H9 (cell line): ENCODE measurements at regions not wholly inside any gene's neighbourhood (a gene's known extent, or its start where the extent isn't known, plus 50 kb on each side); places are given as distances from the start of the nearest gene placed in this dataset.

ENCODE experiments used
- DNase-seq: peaks from one replicate; pipeline ENCODE4 v3.0.0-alpha.2; 2017
- H2AFZ ChIP-seq: one replicate; pipeline ENCODE4 v1.6.1; 2013; ENCODE audit warnings: mild to moderate bottlenecking, low read length, control low read depth, moderate library complexity
- H2AK5ac ChIP-seq: 2 replicates; pipeline ENCODE4 v1.6.1; 2013; ENCODE audit warnings: low read length, control low read depth, mixed read lengths; ENCODE audit not compliant: insufficient read length
- H2BK120ac ChIP-seq: one replicate; pipeline ENCODE4 v1.6.1; 2013; ENCODE audit warnings: low read depth, mild to moderate bottlenecking, low read length, control low read depth, inconsistent platforms; ENCODE audit not compliant: poor library complexity, severe bottlenecking
- H2BK12ac ChIP-seq: 2 replicates; pipeline ENCODE4 v1.6.1; 2013; ENCODE audit warnings: low read length, control low read depth, mixed read lengths, low read depth; ENCODE audit not compliant: insufficient read length
- H2BK15ac ChIP-seq: 2 replicates; pipeline ENCODE4 v1.6.1; 2013; ENCODE audit warnings: low read depth, low read length, control low read depth
- H2BK20ac ChIP-seq: one replicate; pipeline ENCODE4 v1.6.1; 2013; ENCODE audit warnings: low read depth, mild to moderate bottlenecking, low read length, control low read depth, inconsistent platforms; ENCODE audit not compliant: poor library complexity, severe bottlenecking
- H2BK5ac ChIP-seq: 2 replicates; pipeline ENCODE4 v1.6.1; 2013; ENCODE audit warnings: low read length, control low read depth, mixed read lengths; ENCODE audit not compliant: insufficient read length
- H3K14ac ChIP-seq: 2 replicates; pipeline ENCODE4 v1.6.1; 2013; ENCODE audit warnings: low read length, control low read depth; ENCODE audit not compliant: insufficient read depth
- H3K18ac ChIP-seq: 2 replicates; pipeline ENCODE4 v1.6.1; 2013; ENCODE audit warnings: low read depth, mild to moderate bottlenecking, mixed read lengths, low read length, control low read depth; ENCODE audit not compliant: insufficient read length
- H3K23ac ChIP-seq: 2 replicates; pipeline ENCODE4 v1.6.1; 2013; ENCODE audit warnings: low read length, control low read depth, mixed read lengths, low read depth; ENCODE audit not compliant: insufficient read length
- H3K23me2 ChIP-seq: 2 replicates; pipeline ENCODE4 v1.6.1; 2013; ENCODE audit warnings: low read depth, mild to moderate bottlenecking, mixed read lengths, low read length, control low read depth; ENCODE audit not compliant: insufficient read length, poor library complexity, severe bottlenecking
- H3K27ac ChIP-seq: 2 replicates; pipeline ENCODE4 v1.5.1; 2013; ENCODE audit warnings: low read length, control low read depth, mixed read lengths, low read depth; ENCODE audit not compliant: insufficient read length
- H3K27me3 ChIP-seq: 2 replicates; pipeline ENCODE4 v1.6.1; 2013; ENCODE audit warnings: low read length, control low read depth, inconsistent platforms; ENCODE audit not compliant: insufficient read depth
- H3K4ac ChIP-seq: 2 replicates; pipeline ENCODE4 v1.6.1; 2013; ENCODE audit warnings: low read depth, mild to moderate bottlenecking, control low read depth, inconsistent platforms, low read length, moderate library complexity
- H3K4me1 ChIP-seq: 2 replicates; pipeline ENCODE4 v1.6.1; 2013; ENCODE audit warnings: low read length, control low read depth, inconsistent platforms; ENCODE audit not compliant: insufficient read depth
- H3K4me2 ChIP-seq: 2 replicates; pipeline ENCODE4 v1.6.1; 2013; ENCODE audit warnings: low read length, control low read depth, mixed read lengths; ENCODE audit not compliant: insufficient read length, insufficient read depth
- H3K56ac ChIP-seq: 2 replicates; pipeline ENCODE4 v1.6.1; 2013; ENCODE audit warnings: low read depth, mild to moderate bottlenecking, mixed read lengths, low read length, control low read depth; ENCODE audit not compliant: insufficient read length
- H3K79me1 ChIP-seq: 2 replicates; pipeline ENCODE4 v1.6.1; 2013; ENCODE audit warnings: low read depth, mild to moderate bottlenecking, moderate library complexity, low read length, control low read depth, inconsistent platforms; ENCODE audit not compliant: insufficient read depth, poor library complexity, severe bottlenecking
- H3K79me2 ChIP-seq: 2 replicates; pipeline ENCODE4 v1.6.1; 2013; ENCODE audit warnings: low read length, control low read depth, inconsistent platforms; ENCODE audit not compliant: insufficient read depth
- H3K9ac ChIP-seq: 2 replicates; pipeline ENCODE4 v1.6.1; 2013; ENCODE audit warnings: low read length, control low read depth, mixed read lengths; ENCODE audit not compliant: insufficient read length; ENCODE audit errors: extremely low read depth
- H3K9me3 ChIP-seq: one replicate; pipeline ENCODE4 v1.6.1; 2013; ENCODE audit warnings: low read depth, low read length, inconsistent platforms; ENCODE audit not compliant: control insufficient read depth
- H3T11ph ChIP-seq: one replicate; pipeline ENCODE4 v1.6.1; 2013; ENCODE audit warnings: mild to moderate bottlenecking, low read length, control low read depth, inconsistent platforms
- H4K20me1 ChIP-seq: one replicate; pipeline ENCODE4 v1.6.1; 2013; ENCODE audit not compliant: control insufficient read depth, insufficient read length, insufficient read depth
- H4K5ac ChIP-seq: 2 replicates; pipeline ENCODE4 v1.6.1; 2013; ENCODE audit warnings: low read depth, mild to moderate bottlenecking, mixed read lengths, low read length, control low read depth; ENCODE audit not compliant: insufficient read length
- H4K8ac ChIP-seq: replicated peaks from 2 replicates; pipeline ENCODE4 v1.6.1; 2013; ENCODE audit warnings: low read length, control low read depth, mixed read lengths, low read depth; ENCODE audit not compliant: insufficient read length
- H4K91ac ChIP-seq: 2 replicates; pipeline ENCODE4 v1.6.1; 2013; ENCODE audit warnings: low read depth, mild to moderate bottlenecking, moderate library complexity, mixed read lengths, low read length, control low read depth; ENCODE audit not compliant: insufficient read length
- H3K27ac Mint-ChIP-seq, 3 experiments: 2 replicates in 2 of 3; 3 replicates in 1 of 3; pipeline ENCODE4 v1.8.0; 2020 to 2021; ENCODE audit warnings: mixed read lengths in 3 of 3, mild to moderate bottlenecking in 1 of 3, moderate library complexity in 1 of 3
- H3K27me3 Mint-ChIP-seq: 2 replicates; pipeline ENCODE4 v1.8.0; 2021; ENCODE audit warnings: low read depth, mild to moderate bottlenecking, moderate library complexity, mixed read lengths
- H3K36me3 Mint-ChIP-seq, 3 experiments: 2 replicates in 2 of 3; 3 replicates in 1 of 3; pipeline ENCODE4 v1.8.0; 2020 to 2021; ENCODE audit warnings: low read depth in 3 of 3, mixed read lengths in 3 of 3; ENCODE audit not compliant: insufficient read depth in 1 of 3
- H3K4me1 Mint-ChIP-seq, 2 experiments: 2 replicates each; pipeline ENCODE4 v1.8.0; 2020; ENCODE audit warnings: mixed read lengths in 2 of 2
- H3K4me3 Mint-ChIP-seq, 2 experiments: 2 replicates in 1 of 2; 3 replicates in 1 of 2; pipeline ENCODE4 v1.8.0; 2020 to 2021; ENCODE audit warnings: mild to moderate bottlenecking in 2 of 2, mixed read lengths in 2 of 2, moderate library complexity in 1 of 2
- H3K9me3 Mint-ChIP-seq, 2 experiments: 2 replicates in 1 of 2; 3 replicates in 1 of 2; pipeline ENCODE4 v1.8.0; 2020; ENCODE audit warnings: mild to moderate bottlenecking in 2 of 2, mixed read lengths in 2 of 2, moderate library complexity in 1 of 2
- WGBS: extraction: QIAGEN DNeasy Blood & Tissue Kit; methylation state at CpG from one replicate; pipeline ENCODE4 v1.1.7; 2013; ENCODE audit warnings: missing lambda C conversion rate, low lambda C conversion rate, mixed read lengths; ENCODE audit not compliant: insufficient read length; ENCODE audit errors: extremely low coverage; 5-methylcytosine and 5-hydroxymethylcytosine counted together
- TF ChIP-seq, protein P1 (sequence below): fragments of 200-600 bp; sonication (generic); conservative IDR thresholded peaks from 3 replicates; pipeline ENCODE4 v1.8.0; 2021; ENCODE audit warnings: antibody characterized with exemption, mild to moderate bottlenecking

DNA sequence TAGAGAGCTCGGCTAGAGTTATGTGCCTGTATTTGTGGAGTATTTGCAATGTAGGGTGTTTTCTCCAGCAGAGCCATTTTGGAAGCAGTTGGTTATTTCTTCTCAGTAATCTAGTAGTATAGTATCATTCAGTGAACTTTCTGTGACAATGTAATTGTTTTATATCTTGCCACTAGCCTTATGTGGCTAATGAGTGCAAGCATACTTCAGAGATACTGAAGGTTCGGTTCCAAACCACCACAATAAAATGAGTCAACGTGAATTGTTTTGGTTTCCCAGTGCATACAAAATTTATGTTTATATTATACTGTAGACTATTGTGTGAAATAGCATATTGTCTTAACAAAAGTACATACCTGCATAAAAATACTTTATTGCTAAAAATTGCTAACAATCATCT lies 286.9 kb upstream of the TBL1XR1 start:
- Mint-ChIP-seq H3K27me3 (no peaks in the 10 kb centered on the region), H3K4me3 (no peak overlapping the region), H3K36me3 (peaks cover 0 to 15% (median 1%) of the 10 kb centered on the region in 3 experiments; a peak in 3 of 7 replicates), H3K9me3 (peaks cover 13 to 15% of the 10 kb centered on the region in 2 experiments; a peak in 4 of 5 replicates), H3K4me1 (peaks cover 14 to 15% of the 10 kb centered on the region in 2 experiments), H3K27ac (no peak overlapping the region)
- Histone ChIP-seq H3K4me1 (no peaks in the 10 kb centered on the region), H4K8ac (no peak overlapping the region), H3K9ac (no peak overlapping the region), H3K14ac (no peak overlapping the region), H3K4me2 (no peak overlapping the region), H2AK5ac (no peak overlapping the region), H3K4ac (no peak overlapping the region), H3K79me1 (no peaks in the 10 kb centered on the region), H2BK15ac (no peak overlapping the region), H2BK12ac (no peak overlapping the region), H3K79me2 (no peaks in the 10 kb centered on the region), H4K5ac (no peak overlapping the region), H3T11ph (no peak overlapping the region), H4K91ac (no peak overlapping the region), H3K56ac (no peak overlapping the region), H2BK5ac (no peak overlapping the region), H3K23ac (no peak overlapping the region), H2AFZ (no peak overlapping the region), H3K27me3 (no peaks in the 10 kb centered on the region), H4K20me1 (no peaks in the 10 kb centered on the region), H3K27ac (no peak overlapping the region), H3K18ac (no peak overlapping the region), H2BK20ac (no peak overlapping the region), H3K23me2 (no peaks in the 10 kb centered on the region), H2BK120ac (no peak overlapping the region), H3K9me3 (no peaks in the 10 kb centered on the region)
- TF ChIP-seq, protein P1, sequence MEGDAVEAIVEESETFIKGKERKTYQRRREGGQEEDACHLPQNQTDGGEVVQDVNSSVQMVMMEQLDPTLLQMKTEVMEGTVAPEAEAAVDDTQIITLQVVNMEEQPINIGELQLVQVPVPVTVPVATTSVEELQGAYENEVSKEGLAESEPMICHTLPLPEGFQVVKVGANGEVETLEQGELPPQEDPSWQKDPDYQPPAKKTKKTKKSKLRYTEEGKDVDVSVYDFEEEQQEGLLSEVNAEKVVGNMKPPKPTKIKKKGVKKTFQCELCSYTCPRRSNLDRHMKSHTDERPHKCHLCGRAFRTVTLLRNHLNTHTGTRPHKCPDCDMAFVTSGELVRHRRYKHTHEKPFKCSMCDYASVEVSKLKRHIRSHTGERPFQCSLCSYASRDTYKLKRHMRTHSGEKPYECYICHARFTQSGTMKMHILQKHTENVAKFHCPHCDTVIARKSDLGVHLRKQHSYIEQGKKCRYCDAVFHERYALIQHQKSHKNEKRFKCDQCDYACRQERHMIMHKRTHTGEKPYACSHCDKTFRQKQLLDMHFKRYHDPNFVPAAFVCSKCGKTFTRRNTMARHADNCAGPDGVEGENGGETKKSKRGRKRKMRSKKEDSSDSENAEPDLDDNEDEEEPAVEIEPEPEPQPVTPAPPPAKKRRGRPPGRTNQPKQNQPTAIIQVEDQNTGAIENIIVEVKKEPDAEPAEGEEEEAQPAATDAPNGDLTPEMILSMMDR: no peak
- WGBS: no CpG with 5 or more reads among the region's 3 CpGs
- DNase-seq: no peak
